ENCODE measurements at regions not wholly inside any gene's neighbourhood (a gene's known extent, or its start where the extent isn't known, plus 50 kb on each side); places are given as distances from the start of the nearest gene placed in this dataset.

DNA sequence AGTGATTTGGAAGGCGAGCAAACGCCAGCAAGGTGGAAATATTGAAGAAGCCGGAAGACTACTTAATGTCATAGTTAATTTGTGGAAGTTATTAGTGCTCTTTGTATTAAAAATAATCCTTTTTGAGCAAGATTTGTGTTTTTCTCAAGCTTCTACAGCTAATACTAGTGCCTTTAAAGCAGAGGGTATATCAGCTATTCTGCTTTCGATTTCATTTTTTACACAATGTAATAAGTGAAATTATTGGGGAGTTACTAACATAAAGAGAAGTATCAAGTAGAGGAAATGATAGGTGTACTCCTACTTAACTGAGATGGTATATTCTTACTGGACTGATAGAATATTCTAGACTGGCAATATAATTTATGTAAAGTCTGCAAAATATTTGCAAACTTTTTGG, 392.4 kb upstream of the DCN start:
- Histone ChIP-seq H3K4me3 (ENCODE audit: low read length) (peak overlapping the region; percentile 57), H2AFZ (ENCODE audit: low read length) (peak overlapping the region; percentile 56; the same call in 1 of the 2 replicates), H3K4me2 (ENCODE audit: low read depth, low read length) (peak overlapping the region; percentile 62)

GRCh38 chr12:91574391-91574790, 391.8 kb upstream of the DCN start:
- no peaks in the 10 kb centered on the region for H3K36me3 ChIP-seq (replicated peaks; ENCODE audit: insufficient read depth, low read length)
- peak overlapping the region; percentile 61; the same call in 1 of the 2 replicates for H3K9ac ChIP-seq (ENCODE audit: low read length)
- H3K9me3 ChIP-seq (replicated peaks; ENCODE audit: insufficient read depth, low read length) = no peaks in the 10 kb centered on the region
- no peaks in the 10 kb centered on the region for H3K9me2 ChIP-seq (replicated peaks; ENCODE audit: insufficient read depth, low read length)
- no peaks in the 10 kb centered on the region for H4K20me1 ChIP-seq (ENCODE audit: insufficient read depth, low read length)
- H3K4me3 ChIP-seq (ENCODE audit: low read length) = peak overlapping the region; percentile 57
- H3F3A ChIP-seq (ENCODE audit: insufficient read depth, low read length) = no peaks in the 10 kb centered on the region; the same call in 1 of the 2 replicates
- H3K4me2 ChIP-seq (ENCODE audit: low read depth, low read length) = peak overlapping the region; percentile 62
- peak; percentile 8 for DNase-seq
- no peak for TF ChIP-seq EZH2 (optimal IDR thresholded peaks at IDR 0.05; ENCODE audit: low read depth, low read length)
- TF ChIP-seq EZH2phosphoT487 (IDR thresholded peaks at IDR 0.05; ENCODE audit: low read length) = no peak
- TF ChIP-seq, protein P1, sequence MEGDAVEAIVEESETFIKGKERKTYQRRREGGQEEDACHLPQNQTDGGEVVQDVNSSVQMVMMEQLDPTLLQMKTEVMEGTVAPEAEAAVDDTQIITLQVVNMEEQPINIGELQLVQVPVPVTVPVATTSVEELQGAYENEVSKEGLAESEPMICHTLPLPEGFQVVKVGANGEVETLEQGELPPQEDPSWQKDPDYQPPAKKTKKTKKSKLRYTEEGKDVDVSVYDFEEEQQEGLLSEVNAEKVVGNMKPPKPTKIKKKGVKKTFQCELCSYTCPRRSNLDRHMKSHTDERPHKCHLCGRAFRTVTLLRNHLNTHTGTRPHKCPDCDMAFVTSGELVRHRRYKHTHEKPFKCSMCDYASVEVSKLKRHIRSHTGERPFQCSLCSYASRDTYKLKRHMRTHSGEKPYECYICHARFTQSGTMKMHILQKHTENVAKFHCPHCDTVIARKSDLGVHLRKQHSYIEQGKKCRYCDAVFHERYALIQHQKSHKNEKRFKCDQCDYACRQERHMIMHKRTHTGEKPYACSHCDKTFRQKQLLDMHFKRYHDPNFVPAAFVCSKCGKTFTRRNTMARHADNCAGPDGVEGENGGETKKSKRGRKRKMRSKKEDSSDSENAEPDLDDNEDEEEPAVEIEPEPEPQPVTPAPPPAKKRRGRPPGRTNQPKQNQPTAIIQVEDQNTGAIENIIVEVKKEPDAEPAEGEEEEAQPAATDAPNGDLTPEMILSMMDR (IDR thresholded peaks at IDR 0.05; ENCODE audit: low read length) = no peak
- peaks cover 5% of the 10 kb centered on the region; the same call in 1 of the 2 replicates for H3K4me1 ChIP-seq (ENCODE audit: low read length)
- no peaks in the 10 kb centered on the region for H3K27me3 ChIP-seq (replicated peaks; ENCODE audit: insufficient read depth, low read length)
- peak overlapping the region; percentile 56; the same call in 1 of the 2 replicates for H2AFZ ChIP-seq (ENCODE audit: low read length)
- peak overlapping the region; percentile 53; the same call in 1 of the 2 replicates for H3K27ac ChIP-seq (ENCODE audit: low read length)
- no peaks in the 10 kb centered on the region for H3K79me2 ChIP-seq (ENCODE audit: low read length)

More for the DNA sequence above, 392.4 kb upstream of the DCN start:
- H3K9me3 ChIP-seq (replicated peaks; ENCODE audit: insufficient read depth, low read length) = no peaks in the 10 kb centered on the region
- H3K36me3 ChIP-seq (replicated peaks; ENCODE audit: insufficient read depth, low read length) = no peaks in the 10 kb centered on the region
- H3K27me3 ChIP-seq (replicated peaks; ENCODE audit: insufficient read depth, low read length) = no peaks in the 10 kb centered on the region
- H3K9ac ChIP-seq (ENCODE audit: low read length) = peak overlapping the region; percentile 61; the same call in 1 of the 2 replicates
- H4K20me1 ChIP-seq (ENCODE audit: insufficient read depth, low read length) = no peaks in the 10 kb centered on the region
- H3K27ac ChIP-seq (ENCODE audit: low read length) = peak overlapping the region; percentile 53; the same call in 1 of the 2 replicates
- H3F3A ChIP-seq (ENCODE audit: insufficient read depth, low read length) = no peaks in the 10 kb centered on the region; the same call in 1 of the 2 replicates
- DNase-seq = peak; percentile 45
- H3K79me2 ChIP-seq (ENCODE audit: low read length) = no peaks in the 10 kb centered on the region
- TF ChIP-seq EZH2 (optimal IDR thresholded peaks at IDR 0.05; ENCODE audit: low read depth, low read length) (no peak), EZH2phosphoT487 (IDR thresholded peaks at IDR 0.05; ENCODE audit: low read length) (no peak)
- TF ChIP-seq, protein P1 (IDR thresholded peaks at IDR 0.05; ENCODE audit: low read length) = no peak
- H3K4me1 ChIP-seq (ENCODE audit: low read length) = peaks cover 5% of the 10 kb centered on the region; the same call in 1 of the 2 replicates
- H3K9me2 ChIP-seq (replicated peaks; ENCODE audit: insufficient read depth, low read length) = no peaks in the 10 kb centered on the region

- H3K4me2 ChIP-seq (ENCODE audit: low read depth, low read length) = no peak overlapping the region
- peaks cover 5% of the 10 kb centered on the region; the same call in 1 of the 2 replicates for H3K4me1 ChIP-seq (ENCODE audit: low read length)
- no peak overlapping the region for H3K9ac ChIP-seq (ENCODE audit: low read length)
- H3K79me2 ChIP-seq (ENCODE audit: low read length) = no peaks in the 10 kb centered on the region
- no peaks in the 10 kb centered on the region for H3K36me3 ChIP-seq (replicated peaks; ENCODE audit: insufficient read depth, low read length)
- TF ChIP-seq, protein P1 (IDR thresholded peaks at IDR 0.05; ENCODE audit: low read length) = no peak
- TF ChIP-seq EZH2 (optimal IDR thresholded peaks at IDR 0.05; ENCODE audit: low read depth, low read length) = no peak
- no peak for TF ChIP-seq EZH2phosphoT487 (IDR thresholded peaks at IDR 0.05; ENCODE audit: low read length)
- no peaks in the 10 kb centered on the region; the same call in 1 of the 2 replicates for H3F3A ChIP-seq (ENCODE audit: insufficient read depth, low read length)
- no peaks in the 10 kb centered on the region for H4K20me1 ChIP-seq (ENCODE audit: insufficient read depth, low read length)
- DNase-seq = no peak
- no peak overlapping the region for H3K27ac ChIP-seq (ENCODE audit: low read length)
- no peak overlapping the region for H2AFZ ChIP-seq (ENCODE audit: low read length)
- no peak overlapping the region for H3K4me3 ChIP-seq (ENCODE audit: low read length)
- H3K27me3 ChIP-seq (replicated peaks; ENCODE audit: insufficient read depth, low read length) = no peaks in the 10 kb centered on the region
- H3K9me3 ChIP-seq (replicated peaks; ENCODE audit: insufficient read depth, low read length) = no peaks in the 10 kb centered on the region
- H3K9me2 ChIP-seq (replicated peaks; ENCODE audit: insufficient read depth, low read length) = no peaks in the 10 kb centered on the region
These were observed 390.3 kb upstream of the DCN start for GRCh38 chr12:91572869-91573268.
